IMR-90 (cell line): ENCODE measurements at regions not wholly inside any gene's neighbourhood (a gene's known extent, or its start where the extent isn't known, plus 50 kb on each side); places are given as distances from the start of the nearest gene placed in this dataset.

Experiments
- ATAC-seq: fragments of 200-7000 bp; cut with Tn5 transposase; 2 replicates; pipeline ENCODE4 v1.9.1; 2020; ENCODE audit warnings: low read depth, mild to moderate bottlenecking, moderate library complexity
- BruUV-seq: library from RNA; stranded (reverse); fragments of 400-500 nt; replicated peaks from 2 replicates; lab custom pipeline; 2021; lab: Mats Ljungman, UMichigan
- CTCF ChIA-PET: fragments of 300-600 bp; formaldehyde crosslinking; extraction: SDS; loops from one replicate; lab custom pipeline; 2021; ENCODE audit warnings: antibody characterized with exemption; lab: Yijun Ruan, JAX
- POLR2A ChIA-PET: fragments of 300-600 bp; sonication (Branson Sonifier 250); formaldehyde crosslinking; loops from one replicate; lab custom pipeline; 2022; ENCODE audit warnings: antibody characterized with exemption; ENCODE audit not compliant: unreplicated experiment; lab: Charles Lee
- DNase-seq: peaks from one replicate; pipeline ENCODE4 v3.0.0; 2013
- H2AFZ ChIP-seq: replicated peaks from 2 replicates; pipeline ENCODE3; 2013; ENCODE audit warnings: low read length, mild to moderate bottlenecking; ENCODE audit not compliant: poor library complexity
- H2AK5ac ChIP-seq: 2 replicates; pipeline ENCODE4 v1.6.1; 2013; ENCODE audit warnings: low read depth, low read length, inconsistent platforms
- H2AK9ac ChIP-seq: replicated peaks from 2 replicates; pipeline ENCODE3; 2013; ENCODE audit warnings: mild to moderate bottlenecking, low read depth, low read length, moderate library complexity; ENCODE audit not compliant: poor library complexity
- H2BK120ac ChIP-seq: 2 replicates; pipeline ENCODE4 v1.6.1; 2013; ENCODE audit warnings: low read depth, low read length, inconsistent platforms
- H2BK15ac ChIP-seq: 3 replicates; pipeline ENCODE4 v1.6.1; 2013; ENCODE audit warnings: low read depth, low read length, inconsistent platforms
- H2BK20ac ChIP-seq: 2 replicates; pipeline ENCODE4 v1.6.1; 2013; ENCODE audit warnings: low read depth, mild to moderate bottlenecking, inconsistent platforms, low read length, moderate library complexity
- H2BK5ac ChIP-seq: 2 replicates; pipeline ENCODE4 v1.6.1; 2013; ENCODE audit warnings: mild to moderate bottlenecking, low read depth, low read length, inconsistent platforms; ENCODE audit not compliant: poor library complexity, severe bottlenecking
- H3K14ac ChIP-seq: replicated peaks from 2 replicates; pipeline ENCODE4 v1.6.1; 2013; ENCODE audit warnings: low read depth, low read length, inconsistent platforms
- H3K18ac ChIP-seq: 2 replicates; pipeline ENCODE4 v1.6.1; 2013; ENCODE audit warnings: low read depth, low read length, control low read depth
- H3K23ac ChIP-seq: 2 replicates; pipeline ENCODE4 v1.6.1; 2013; ENCODE audit warnings: low read depth, low read length, inconsistent platforms
- H3K27ac ChIP-seq: 2 replicates; pipeline ENCODE4 v1.5.1; 2013; ENCODE audit warnings: mild to moderate bottlenecking, control low read depth, low read length; ENCODE audit not compliant: insufficient read depth
- H3K27me3 ChIP-seq: 2 replicates; pipeline ENCODE4 v1.6.1; 2013; ENCODE audit warnings: low read length; ENCODE audit not compliant: control insufficient read depth, insufficient read depth
- H3K36me3 ChIP-seq: 2 replicates; pipeline ENCODE4 v1.6.1; 2013; ENCODE audit warnings: low read length, mixed read lengths; ENCODE audit not compliant: control insufficient read depth, insufficient read depth
- H3K4ac ChIP-seq: 2 replicates; pipeline ENCODE4 v1.6.1; 2013; ENCODE audit warnings: low read depth, low read length, inconsistent platforms
- H3K4me1 ChIP-seq: 2 replicates; pipeline ENCODE4 v1.6.1; 2013; ENCODE audit warnings: low read length, mixed read lengths; ENCODE audit not compliant: control insufficient read depth, insufficient read depth
- H3K4me2 ChIP-seq: 2 replicates; pipeline ENCODE4 v1.6.1; 2013; ENCODE audit warnings: low read depth, mild to moderate bottlenecking, control low read depth, low read length, moderate library complexity
- H3K4me3 ChIP-seq: 2 replicates; pipeline ENCODE4 v1.5.1; 2013; ENCODE audit warnings: low read depth, mild to moderate bottlenecking, control low read depth, low read length, moderate library complexity; ENCODE audit not compliant: insufficient read depth
- H3K56ac ChIP-seq: 2 replicates; pipeline ENCODE4 v1.6.1; 2013; ENCODE audit warnings: low read length, inconsistent platforms; ENCODE audit not compliant: insufficient read depth; ENCODE audit errors: extremely low read depth
- H3K79me1 ChIP-seq, 2 experiments: 2 replicates each; pipeline ENCODE4 v1.6.1; 2013; ENCODE audit warnings: low read length in 2 of 2, inconsistent platforms in 1 of 2, low read depth in 1 of 2
- H3K9ac ChIP-seq: 2 replicates; pipeline ENCODE4 v1.6.1; 2013; ENCODE audit warnings: low read depth, low read length, control low read depth
- H3K9me1 ChIP-seq: 2 replicates; pipeline ENCODE4 v1.6.1; 2013; ENCODE audit warnings: low read length, inconsistent platforms; ENCODE audit not compliant: insufficient read depth
- H3K9me3 ChIP-seq: 2 replicates; pipeline ENCODE4 v1.6.1; 2013; ENCODE audit warnings: low read length; ENCODE audit not compliant: control insufficient read depth, insufficient read depth
- H4K20me1 ChIP-seq: 2 replicates; pipeline ENCODE4 v1.6.1; 2013; ENCODE audit warnings: low read length, inconsistent platforms; ENCODE audit not compliant: insufficient read depth
- H4K5ac ChIP-seq: 2 replicates; pipeline ENCODE4 v1.6.1; 2013; ENCODE audit warnings: mild to moderate bottlenecking, low read depth, low read length, control low read depth
- H4K8ac ChIP-seq, 2 experiments: 2 replicates each; pipeline ENCODE4 v1.6.1; 2013; ENCODE audit warnings: low read depth in 2 of 2, low read length in 2 of 2, control low read depth in 1 of 2, inconsistent platforms in 1 of 2
- H4K91ac ChIP-seq: 2 replicates; pipeline ENCODE4 v1.6.1; 2013; ENCODE audit warnings: low read depth, low read length, inconsistent platforms; ENCODE audit not compliant: insufficient read depth
- FOS ChIP-seq: fragments of 150-350 bp; IDR thresholded peaks from 2 replicates; pipeline ENCODE4 v1.6.1; 2016; ENCODE audit warnings: low read depth, low read length
- MAFK ChIP-seq: IDR thresholded peaks from 2 replicates; pipeline ENCODE4 v1.6.1; 2012; ENCODE audit warnings: low read depth, low read length, improper control_type of control experiment
- MAZ ChIP-seq: IDR thresholded peaks from 2 replicates; pipeline ENCODE4 v1.6.1; 2012; ENCODE audit warnings: low read depth, mild to moderate bottlenecking, low read length, improper control_type of control experiment, moderate library complexity, borderline replicate concordance
- NFE2L2 ChIP-seq: fragments of 150-350 bp; IDR thresholded peaks from 2 replicates; pipeline ENCODE4 v1.6.1; 2016; ENCODE audit warnings: low read depth, mild to moderate bottlenecking, low read length
- POLR2A ChIP-seq: IDR thresholded peaks from 2 replicates; pipeline ENCODE4 v1.6.1; 2012; ENCODE audit warnings: mild to moderate bottlenecking, low read depth, low read length
- RAD21 ChIP-seq: IDR thresholded peaks from 2 replicates; pipeline ENCODE4 v1.6.1; 2012; ENCODE audit warnings: low read length, improper control_type of control experiment
- WGBS, 2 experiments: methylation state at CpG; one replicate each; pipeline versions ENCODE4 v1.1.5 to v1.1.7; 2013; ENCODE audit warnings: missing lambda C conversion rate in 2 of 2; ENCODE audit not compliant: insufficient read length in 1 of 2; ENCODE audit errors: extremely low coverage in 2 of 2; 5-methylcytosine and 5-hydroxymethylcytosine counted together
- dilution Hi-C: fragments of 300-500 bp; cut with HindIII; formaldehyde crosslinking; loops from one replicate; pipeline ENCODE4 v1.14.3; 2018; ENCODE audit warnings: low sequenced_read_pairs; ENCODE audit not compliant: unreplicated experiment
- in situ Hi-C: fragments of 300-500 bp; cut with MboI; formaldehyde crosslinking; loops from 3 replicates; pipeline ENCODE4 v1.14.3; 2019; ENCODE audit warnings: low sequenced_read_pairs, inconsistent platforms, mixed read lengths
- intact Hi-C: fragments of 100-400 bp; cut with micrococcal nuclease; formaldehyde crosslinking; loops from 2 replicates; pipeline ENCODE4 v1.10.0; 2022
- TF ChIP-seq, protein P1 (sequence below): conservative IDR thresholded peaks from 2 replicates; pipeline ENCODE4 v1.5.1; 2012; ENCODE audit warnings: mild to moderate bottlenecking, low read depth, low read length, improper control_type of control experiment
- TF ChIP-seq, protein P2 (sequence below): fragments of 150-350 bp; IDR thresholded peaks from 2 replicates; pipeline ENCODE4 v1.6.1; 2016; ENCODE audit warnings: low read depth, mild to moderate bottlenecking, low read length, moderate library complexity, borderline replicate concordance

DNA sequence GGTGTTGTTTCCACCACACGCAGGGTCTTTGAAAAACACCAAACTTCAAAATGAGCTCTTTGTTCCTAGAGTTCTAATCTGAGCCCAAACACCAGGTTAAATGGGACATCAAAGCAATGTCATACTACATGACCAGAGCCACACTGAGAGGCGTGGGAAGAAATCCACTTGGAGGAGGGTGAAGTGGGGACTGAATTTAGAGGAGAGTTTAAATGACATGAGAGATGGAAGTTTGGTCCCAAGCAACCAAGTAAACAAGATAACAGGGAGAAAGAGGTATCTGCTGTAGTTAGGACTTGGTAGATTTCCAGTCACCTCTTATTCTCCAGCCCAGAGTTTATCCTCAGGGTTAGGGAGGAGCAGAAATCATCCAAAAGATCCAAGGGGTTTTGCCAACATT lies 290.9 kb upstream of the FAM78B start:
- no peak overlapping the region for H3K14ac ChIP-seq
- H2BK120ac ChIP-seq: no peak overlapping the region
- no peak overlapping the region for H3K18ac ChIP-seq
- H4K20me1 ChIP-seq: no peaks in the 10 kb centered on the region
- no peak overlapping the region for H2BK5ac ChIP-seq
- no CpG with 5 or more reads among the region's 2 CpGs for WGBS, 2 experiments
- no peak overlapping the region for H2AK9ac ChIP-seq
- POLR2A ChIA-PET: no interaction called here
- in situ Hi-C loops: no loop called here
- no peak overlapping the region for H3K4ac ChIP-seq
- no peak for ATAC-seq
- intact Hi-C loops: no loop called here
- no peaks in the 10 kb centered on the region for H3K79me1 ChIP-seq
- H4K8ac ChIP-seq: no peak overlapping the region
- H3K56ac ChIP-seq: no peak overlapping the region
- H4K5ac ChIP-seq: no peak overlapping the region
- H3K23ac ChIP-seq: no peak overlapping the region
- H2BK15ac ChIP-seq: no peak overlapping the region
- CTCF ChIA-PET: no interaction called here
- no peak overlapping the region for H3K4me2 ChIP-seq
- no peak overlapping the region for H4K91ac ChIP-seq
- no peaks in the 10 kb centered on the region for H3K36me3 ChIP-seq
- dilution Hi-C loops: no loop called here
- no TSS peak for BruUV-seq
- H3K27ac ChIP-seq: no peak overlapping the region
- H2AFZ ChIP-seq: no peak overlapping the region
- H2AK5ac ChIP-seq: no peak overlapping the region
- no peaks in the 10 kb centered on the region for H3K4me1 ChIP-seq
- no peaks in the 10 kb centered on the region for H3K9me1 ChIP-seq
- peaks cover 8% of the 10 kb centered on the region; the same call in 1 of the 2 replicates for H3K9me3 ChIP-seq
- no peak overlapping the region for H2BK20ac ChIP-seq
- H3K9ac ChIP-seq: no peak overlapping the region
- TF ChIP-seq MAZ (no peak), FOS (no peak), RAD21 (no peak), MAFK (no peak), NFE2L2 (no peak), POLR2A (no peak)
- TF ChIP-seq, protein P1, sequence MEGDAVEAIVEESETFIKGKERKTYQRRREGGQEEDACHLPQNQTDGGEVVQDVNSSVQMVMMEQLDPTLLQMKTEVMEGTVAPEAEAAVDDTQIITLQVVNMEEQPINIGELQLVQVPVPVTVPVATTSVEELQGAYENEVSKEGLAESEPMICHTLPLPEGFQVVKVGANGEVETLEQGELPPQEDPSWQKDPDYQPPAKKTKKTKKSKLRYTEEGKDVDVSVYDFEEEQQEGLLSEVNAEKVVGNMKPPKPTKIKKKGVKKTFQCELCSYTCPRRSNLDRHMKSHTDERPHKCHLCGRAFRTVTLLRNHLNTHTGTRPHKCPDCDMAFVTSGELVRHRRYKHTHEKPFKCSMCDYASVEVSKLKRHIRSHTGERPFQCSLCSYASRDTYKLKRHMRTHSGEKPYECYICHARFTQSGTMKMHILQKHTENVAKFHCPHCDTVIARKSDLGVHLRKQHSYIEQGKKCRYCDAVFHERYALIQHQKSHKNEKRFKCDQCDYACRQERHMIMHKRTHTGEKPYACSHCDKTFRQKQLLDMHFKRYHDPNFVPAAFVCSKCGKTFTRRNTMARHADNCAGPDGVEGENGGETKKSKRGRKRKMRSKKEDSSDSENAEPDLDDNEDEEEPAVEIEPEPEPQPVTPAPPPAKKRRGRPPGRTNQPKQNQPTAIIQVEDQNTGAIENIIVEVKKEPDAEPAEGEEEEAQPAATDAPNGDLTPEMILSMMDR: no peak
- TF ChIP-seq, protein P2, sequence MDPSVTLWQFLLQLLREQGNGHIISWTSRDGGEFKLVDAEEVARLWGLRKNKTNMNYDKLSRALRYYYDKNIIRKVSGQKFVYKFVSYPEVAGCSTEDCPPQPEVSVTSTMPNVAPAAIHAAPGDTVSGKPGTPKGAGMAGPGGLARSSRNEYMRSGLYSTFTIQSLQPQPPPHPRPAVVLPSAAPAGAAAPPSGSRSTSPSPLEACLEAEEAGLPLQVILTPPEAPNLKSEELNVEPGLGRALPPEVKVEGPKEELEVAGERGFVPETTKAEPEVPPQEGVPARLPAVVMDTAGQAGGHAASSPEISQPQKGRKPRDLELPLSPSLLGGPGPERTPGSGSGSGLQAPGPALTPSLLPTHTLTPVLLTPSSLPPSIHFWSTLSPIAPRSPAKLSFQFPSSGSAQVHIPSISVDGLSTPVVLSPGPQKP: no peak
- H3K4me3 ChIP-seq: no peak overlapping the region
- H3K27me3 ChIP-seq: no peaks in the 10 kb centered on the region
- DNase-seq: no peak
